Erythroblast (primary cell): ENCODE measurements at regions not wholly inside any gene's neighbourhood (a gene's known extent, or its start where the extent isn't known, plus 50 kb on each side); places are given as distances from the start of the nearest gene placed in this dataset.

Experiments used
- GATA1 ChIP-seq: IDR thresholded peaks from 2 replicates; pipeline ENCODE4 v1.6.1; 2011; ENCODE audit warnings: low read depth, mild to moderate bottlenecking, control low read depth, low read length, moderate library complexity
- POLR2A ChIP-seq: IDR thresholded peaks from 2 replicates; pipeline ENCODE4 v1.6.1; 2011; ENCODE audit warnings: mild to moderate bottlenecking, low read length

GRCh38 chr13:99055281-99055680 is 77.4 kb upstream of the DOCK9 start:
- no peak for TF ChIP-seq POLR2A
- no peak for TF ChIP-seq GATA1
